ENCODE measurements at regions not wholly inside any gene's neighbourhood (a gene's known extent, or its start where the extent isn't known, plus 50 kb on each side); places are given as distances from the start of the nearest gene placed in this dataset.

GRCh38 chr5:2502970-2503594, 248.4 kb downstream of the IRX2 start:
- Mint-ChIP-seq H3K4me3 (no peak overlapping the region), H3K27ac (no peak overlapping the region), H3K27me3 (no peaks in the 10 kb centered on the region), H3K9me3 (peaks cover 7% of the 10 kb centered on the region), H3K36me3 (no peaks in the 10 kb centered on the region), H3K4me1 (no peaks in the 10 kb centered on the region)
- no peak for ATAC-seq

GRCh38 chr5:2499917-2500316, 251.6 kb downstream of the IRX2 start:
- no peaks in the 10 kb centered on the region for H3K27me3 Mint-ChIP-seq
- peaks cover 7% of the 10 kb centered on the region for H3K9me3 Mint-ChIP-seq
- H3K4me3 Mint-ChIP-seq, result no peak overlapping the region
- no peaks in the 10 kb centered on the region for H3K4me1 Mint-ChIP-seq
- no peaks in the 10 kb centered on the region for H3K36me3 Mint-ChIP-seq
- H3K27ac Mint-ChIP-seq, result no peak overlapping the region
- no peak for ATAC-seq

- H3K27me3 Mint-ChIP-seq, result no peaks in the 10 kb centered on the region
- H3K4me1 Mint-ChIP-seq, result no peaks in the 10 kb centered on the region
- no peak for ATAC-seq
- H3K27ac Mint-ChIP-seq, result no peak overlapping the region
- no peaks in the 10 kb centered on the region for H3K36me3 Mint-ChIP-seq
- H3K9me3 Mint-ChIP-seq, result peaks cover 3% of the 10 kb centered on the region
- H3K4me3 Mint-ChIP-seq, result no peak overlapping the region
These were observed 254.6 kb downstream of the IRX2 start for GRCh38 chr5:2496891-2497290.

- no peak overlapping the region for H3K4me3 Mint-ChIP-seq
- H3K36me3 Mint-ChIP-seq, result no peaks in the 10 kb centered on the region
- ATAC-seq, result no peak
- H3K9me3 Mint-ChIP-seq, result peaks cover 3% of the 10 kb centered on the region
- H3K4me1 Mint-ChIP-seq, result no peaks in the 10 kb centered on the region
- no peaks in the 10 kb centered on the region for H3K27me3 Mint-ChIP-seq
- H3K27ac Mint-ChIP-seq, result no peak overlapping the region
These were observed 255.4 kb downstream of the IRX2 start for GRCh38 chr5:2496126-2496525.

GRCh38 chr5:2493356-2493755, 258.1 kb downstream of the IRX2 start:
- Mint-ChIP-seq H3K4me1 (no peaks in the 10 kb centered on the region), H3K27ac (no peak overlapping the region), H3K27me3 (no peaks in the 10 kb centered on the region), H3K36me3 (no peaks in the 10 kb centered on the region), H3K9me3 (no peaks in the 10 kb centered on the region), H3K4me3 (no peak overlapping the region)
- no peak for ATAC-seq

- H3K36me3 Mint-ChIP-seq, result no peaks in the 10 kb centered on the region
- H3K4me1 Mint-ChIP-seq, result no peaks in the 10 kb centered on the region
- no peak overlapping the region for H3K27ac Mint-ChIP-seq
- peak; percentile 7 for ATAC-seq
- no peaks in the 10 kb centered on the region for H3K9me3 Mint-ChIP-seq
- no peak overlapping the region for H3K4me3 Mint-ChIP-seq
- no peaks in the 10 kb centered on the region for H3K27me3 Mint-ChIP-seq
These were observed 259.0 kb downstream of the IRX2 start for GRCh38 chr5:2492476-2492875.

- no peak for ATAC-seq
- no peaks in the 10 kb centered on the region for H3K4me1 Mint-ChIP-seq
- no peak overlapping the region for H3K4me3 Mint-ChIP-seq
- H3K27ac Mint-ChIP-seq, result no peak overlapping the region
- H3K36me3 Mint-ChIP-seq, result no peaks in the 10 kb centered on the region
- no peaks in the 10 kb centered on the region for H3K27me3 Mint-ChIP-seq
- H3K9me3 Mint-ChIP-seq, result no peaks in the 10 kb centered on the region
These were observed 259.6 kb downstream of the IRX2 start for GRCh38 chr5:2491846-2492245.

- H3K27ac Mint-ChIP-seq, result no peak overlapping the region
- no peak overlapping the region for H3K4me3 Mint-ChIP-seq
- no peak for ATAC-seq
- no peaks in the 10 kb centered on the region for H3K27me3 Mint-ChIP-seq
- H3K36me3 Mint-ChIP-seq, result no peaks in the 10 kb centered on the region
- peaks cover 2% of the 10 kb centered on the region for H3K9me3 Mint-ChIP-seq
- H3K4me1 Mint-ChIP-seq, result no peaks in the 10 kb centered on the region
These were observed 262.2 kb downstream of the IRX2 start for GRCh38 chr5:2489306-2489705.

GRCh38 chr5:2488593-2488992, 262.9 kb downstream of the IRX2 start:
- no peaks in the 10 kb centered on the region for H3K36me3 Mint-ChIP-seq
- H3K27ac Mint-ChIP-seq, result no peak overlapping the region
- H3K4me1 Mint-ChIP-seq, result no peaks in the 10 kb centered on the region
- H3K27me3 Mint-ChIP-seq, result no peaks in the 10 kb centered on the region
- H3K4me3 Mint-ChIP-seq, result no peak overlapping the region
- no peak for ATAC-seq
- peaks cover 5% of the 10 kb centered on the region for H3K9me3 Mint-ChIP-seq

GRCh38 chr5:2487152-2487763, 264.2 kb downstream of the IRX2 start:
- Mint-ChIP-seq H3K36me3 (no peaks in the 10 kb centered on the region), H3K4me3 (no peak overlapping the region), H3K4me1 (no peaks in the 10 kb centered on the region), H3K9me3 (peaks cover 8% of the 10 kb centered on the region), H3K27me3 (no peaks in the 10 kb centered on the region), H3K27ac (no peak overlapping the region)
- no peak for ATAC-seq

GRCh38 chr5:2486373-2486772, 265.1 kb downstream of the IRX2 start:
- Mint-ChIP-seq H3K27ac (no peak overlapping the region), H3K36me3 (no peaks in the 10 kb centered on the region), H3K9me3 (peaks cover 13% of the 10 kb centered on the region), H3K27me3 (no peaks in the 10 kb centered on the region), H3K4me3 (no peak overlapping the region), H3K4me1 (no peaks in the 10 kb centered on the region)
- ATAC-seq, result no peak

GRCh38 chr5:2482778-2483177, 268.7 kb downstream of the IRX2 start:
- no peak for ATAC-seq
- Mint-ChIP-seq H3K27me3 (no peaks in the 10 kb centered on the region), H3K4me3 (no peak overlapping the region), H3K4me1 (no peaks in the 10 kb centered on the region), H3K27ac (no peak overlapping the region), H3K9me3 (peaks cover 16% of the 10 kb centered on the region), H3K36me3 (no peaks in the 10 kb centered on the region)

- Mint-ChIP-seq H3K4me3 (no peak overlapping the region), H3K4me1 (no peaks in the 10 kb centered on the region), H3K36me3 (no peaks in the 10 kb centered on the region), H3K9me3 (peaks cover 16% of the 10 kb centered on the region), H3K27me3 (no peaks in the 10 kb centered on the region), H3K27ac (no peak overlapping the region)
- ATAC-seq, result no peak
These were observed 270.6 kb downstream of the IRX2 start for GRCh38 chr5:2480871-2481270.

- no peak overlapping the region for H3K27ac Mint-ChIP-seq
- no peak for ATAC-seq
- no peak overlapping the region for H3K4me3 Mint-ChIP-seq
- no peaks in the 10 kb centered on the region for H3K4me1 Mint-ChIP-seq
- no peaks in the 10 kb centered on the region for H3K27me3 Mint-ChIP-seq
- H3K9me3 Mint-ChIP-seq, result peaks cover 3% of the 10 kb centered on the region
- no peaks in the 10 kb centered on the region for H3K36me3 Mint-ChIP-seq
These were observed 275.6 kb downstream of the IRX2 start for GRCh38 chr5:2475902-2476301.

- Mint-ChIP-seq H3K4me3 (no peak overlapping the region), H3K36me3 (no peaks in the 10 kb centered on the region), H3K27ac (no peak overlapping the region), H3K9me3 (no peaks in the 10 kb centered on the region), H3K27me3 (no peaks in the 10 kb centered on the region), H3K4me1 (no peaks in the 10 kb centered on the region)
- no peak for ATAC-seq
These were observed 278.8 kb downstream of the IRX2 start for GRCh38 chr5:2472670-2473069.

- Mint-ChIP-seq H3K27me3 (no peaks in the 10 kb centered on the region), H3K27ac (no peak overlapping the region), H3K4me3 (no peak overlapping the region), H3K4me1 (no peaks in the 10 kb centered on the region), H3K36me3 (no peaks in the 10 kb centered on the region), H3K9me3 (no peaks in the 10 kb centered on the region)
- no peak for ATAC-seq
These were observed 280.2 kb downstream of the IRX2 start for GRCh38 chr5:2471152-2471879.
